ENCODE measurements at regions not wholly inside any gene's neighbourhood (a gene's known extent, or its start where the extent isn't known, plus 50 kb on each side); places are given as distances from the start of the nearest gene placed in this dataset.
"Not testable (repeated sequence)": the region's sequence is repeated elsewhere in the genome, so short reads cannot be mapped to it uniquely, and the experiment has no call there.

- no peak for DNase-seq
Measured at GRCh38 chrX:42290608-42291007, 367.3 kb upstream of the CASK start.

- no peak for DNase-seq
Measured at GRCh38 chrX:42289492-42290385, 366.4 kb upstream of the CASK start.

GRCh38 chrX:42285681-42286080 lies 362.3 kb upstream of the CASK start:
- DNase-seq: not testable (repeated sequence)

- no peak for DNase-seq
Measured at GRCh38 chrX:42276982-42277690, 353.8 kb upstream of the CASK start.

- no peak for DNase-seq
Measured at GRCh38 chrX:42274151-42274550, 350.8 kb upstream of the CASK start.

GRCh38 chrX:42273387-42273786 lies 350.0 kb upstream of the CASK start:
- DNase-seq: no peak

- no peak for DNase-seq
Measured at GRCh38 chrX:42269186-42269585, 345.8 kb upstream of the CASK start.

- DNase-seq: no peak
Measured at GRCh38 chrX:42260854-42261253, 337.5 kb upstream of the CASK start.

- no peak for DNase-seq
Measured at GRCh38 chrX:42248226-42248625, 324.9 kb upstream of the CASK start.

GRCh38 chrX:42247241-42247640 lies 323.9 kb upstream of the CASK start:
- no peak for DNase-seq

- no peak for DNase-seq
Measured at GRCh38 chrX:42246814-42247213, 323.5 kb upstream of the CASK start.

- DNase-seq: no peak
Measured at GRCh38 chrX:42242004-42242403, 318.6 kb upstream of the CASK start.

GRCh38 chrX:42241421-42241820 lies 318.1 kb upstream of the CASK start:
- DNase-seq: no peak

GRCh38 chrX:42237956-42238355 lies 314.6 kb upstream of the CASK start:
- DNase-seq: no peak

- DNase-seq: no peak
Measured at GRCh38 chrX:42229533-42229932, 306.2 kb upstream of the CASK start.

GRCh38 chrX:42220666-42221065 lies 297.3 kb upstream of the CASK start:
- no peak for DNase-seq

GRCh38 chrX:42220083-42220482 lies 296.7 kb upstream of the CASK start:
- DNase-seq: no peak

- DNase-seq: no peak
Measured at GRCh38 chrX:42219231-42219630, 295.9 kb upstream of the CASK start.

- no peak for DNase-seq
Measured at GRCh38 chrX:42195506-42195905, 272.2 kb upstream of the CASK start.

GRCh38 chrX:42189576-42189975 lies 266.2 kb upstream of the CASK start:
- no peak for DNase-seq

GRCh38 chrX:42188730-42189129 lies 265.4 kb upstream of the CASK start:
- no peak for DNase-seq

GRCh38 chrX:42176789-42177188 lies 253.4 kb upstream of the CASK start:
- no peak for DNase-seq

- no peak for DNase-seq
Measured at GRCh38 chrX:42175843-42176242, 252.5 kb upstream of the CASK start.

- DNase-seq: not testable (repeated sequence)
Measured at GRCh38 chrX:42157923-42158322, 234.6 kb upstream of the CASK start.
